ENCODE measurements at regions not wholly inside any gene's neighbourhood (a gene's known extent, or its start where the extent isn't known, plus 50 kb on each side); places are given as distances from the start of the nearest gene placed in this dataset.

DNA sequence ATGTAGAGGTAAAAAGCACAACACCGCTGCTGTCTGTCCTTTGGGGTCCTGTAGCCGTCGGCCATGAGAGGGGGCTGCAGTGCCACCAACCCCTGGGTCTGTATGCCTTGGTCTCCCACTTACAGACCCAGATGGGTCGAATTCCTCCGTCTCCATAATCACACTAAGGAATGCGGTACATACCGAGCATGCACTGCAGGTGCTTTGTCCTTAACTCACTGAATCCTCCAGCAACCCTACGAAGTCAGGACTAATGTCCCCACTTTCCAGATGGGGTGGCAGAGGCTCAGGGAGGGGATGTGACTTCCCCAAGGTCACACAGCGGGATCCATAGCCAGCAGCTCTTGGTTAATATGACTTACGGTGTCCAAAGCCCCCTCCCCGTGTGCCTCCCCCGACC lies 219.9 kb upstream of the CIBAR2 start:
- TF ChIP-seq, protein P1, sequence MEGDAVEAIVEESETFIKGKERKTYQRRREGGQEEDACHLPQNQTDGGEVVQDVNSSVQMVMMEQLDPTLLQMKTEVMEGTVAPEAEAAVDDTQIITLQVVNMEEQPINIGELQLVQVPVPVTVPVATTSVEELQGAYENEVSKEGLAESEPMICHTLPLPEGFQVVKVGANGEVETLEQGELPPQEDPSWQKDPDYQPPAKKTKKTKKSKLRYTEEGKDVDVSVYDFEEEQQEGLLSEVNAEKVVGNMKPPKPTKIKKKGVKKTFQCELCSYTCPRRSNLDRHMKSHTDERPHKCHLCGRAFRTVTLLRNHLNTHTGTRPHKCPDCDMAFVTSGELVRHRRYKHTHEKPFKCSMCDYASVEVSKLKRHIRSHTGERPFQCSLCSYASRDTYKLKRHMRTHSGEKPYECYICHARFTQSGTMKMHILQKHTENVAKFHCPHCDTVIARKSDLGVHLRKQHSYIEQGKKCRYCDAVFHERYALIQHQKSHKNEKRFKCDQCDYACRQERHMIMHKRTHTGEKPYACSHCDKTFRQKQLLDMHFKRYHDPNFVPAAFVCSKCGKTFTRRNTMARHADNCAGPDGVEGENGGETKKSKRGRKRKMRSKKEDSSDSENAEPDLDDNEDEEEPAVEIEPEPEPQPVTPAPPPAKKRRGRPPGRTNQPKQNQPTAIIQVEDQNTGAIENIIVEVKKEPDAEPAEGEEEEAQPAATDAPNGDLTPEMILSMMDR (IDR thresholded peaks at IDR 0.05): no peak
- no peak for TF ChIP-seq POLR2A (IDR thresholded peaks at IDR 0.05)

All from thyroid gland (tissue), 4 donors.